Testis (tissue), 2 donors: ENCODE measurements at regions not wholly inside any gene's neighbourhood (a gene's known extent, or its start where the extent isn't known, plus 50 kb on each side); places are given as distances from the start of the nearest gene placed in this dataset.

Experiments used
- DNase-seq: peaks from one replicate; pipeline ENCODE4 v3.0.0-alpha.2; 2019
- H3K27ac ChIP-seq, 2 donors: fragments of 200-600 bp; sonication (generic); one replicate each; pipeline ENCODE4 v1.5.1; 2019
- H3K27me3 ChIP-seq: fragments of 200-600 bp; sonication (generic); one replicate; pipeline ENCODE4 v1.5.1; 2019
- H3K36me3 ChIP-seq: fragments of 200-600 bp; sonication (generic); one replicate; pipeline ENCODE4 v1.5.1; 2017; ENCODE audit warnings: low read depth; ENCODE audit errors: missing control alignments
- H3K4me1 ChIP-seq: fragments of 200-600 bp; sonication (generic); one replicate; pipeline ENCODE4 v1.5.1; 2019
- H3K4me3 ChIP-seq, 2 donors: fragments of 200-600 bp; sonication (generic); one replicate each; pipeline ENCODE4 v1.5.1; 2017 to 2019
- H3K9me3 ChIP-seq: fragments of 200-600 bp; sonication (generic); one replicate; pipeline ENCODE4 v1.5.1; 2017
- CTCF ChIP-seq, 3 experiments: fragments of 450-650 bp in 2 of 3; fragments of 200-600 bp in 1 of 3; sonication (generic) in 1 of 3; IDR thresholded peaks; one replicate each; pipeline ENCODE4 v1.5.1; 2016 to 2019; ENCODE audit warnings: antibody characterized with exemption in 3 of 3, mild to moderate bottlenecking in 2 of 3, moderate library complexity in 1 of 3
- POLR2A ChIP-seq: fragments of 450-650 bp; IDR thresholded peaks from one replicate; pipeline ENCODE4 v1.6.1; 2017; ENCODE audit warnings: antibody characterized with exemption, mild to moderate bottlenecking, moderate library complexity
- WGBS, 2 donors: methylation state at CpG; one replicate each; pipeline ENCODE4 v1.1.5; 2018; 5-methylcytosine and 5-hydroxymethylcytosine counted together
- intact Hi-C: fragments of 100-400 bp; cut with DNase I; formaldehyde crosslinking; loops from one replicate; pipeline ENCODE4 v1.15.1; 2023; ENCODE audit warnings: low total_unique reads

GRCh38 chr13:50587115-50587514, 256.4 kb downstream of the DLEU7 start:
- Histone ChIP-seq H3K9me3 (no peaks in the 10 kb centered on the region), H3K27me3 (no peaks in the 10 kb centered on the region), H3K4me1 (no peaks in the 10 kb centered on the region), H3K4me3 (no peak overlapping the region), H3K36me3 (no peaks in the 10 kb centered on the region), H3K27ac (no peak overlapping the region)
- intact Hi-C loops = no loop called here
- DNase-seq = no peak
- TF ChIP-seq CTCF (IDR thresholded peaks at IDR 0.05) (no peak), POLR2A (no peak)
- WGBS, 2 donors = 80 to 85% methylated on average over 4 of the region's 4 CpGs

GRCh38 chr13:50587645-50588373, 255.7 kb downstream of the DLEU7 start:
- Histone ChIP-seq H3K36me3 (no peaks in the 10 kb centered on the region), H3K4me1 (no peaks in the 10 kb centered on the region), H3K27me3 (no peaks in the 10 kb centered on the region), H3K9me3 (no peaks in the 10 kb centered on the region), H3K4me3 (no peak overlapping the region), H3K27ac (no peak overlapping the region)
- intact Hi-C loops = no loop called here
- WGBS, 2 donors = 78 to 83% methylated on average over 11 of the region's 11 CpGs
- TF ChIP-seq POLR2A (no peak), CTCF (IDR thresholded peaks at IDR 0.05) (no peak)
- no peak for DNase-seq

GRCh38 chr13:50588491-50589130, 254.9 kb downstream of the DLEU7 start:
- 85 to 89% methylated on average over 5 to 6 of the region's 6 CpGs for WGBS, 2 donors
- H3K9me3 ChIP-seq = no peaks in the 10 kb centered on the region
- DNase-seq = no peak
- no peaks in the 10 kb centered on the region for H3K36me3 ChIP-seq
- H3K27ac ChIP-seq = no peak overlapping the region
- no peak overlapping the region for H3K4me3 ChIP-seq
- H3K4me1 ChIP-seq = no peaks in the 10 kb centered on the region
- intact Hi-C loops = no loop called here
- H3K27me3 ChIP-seq = no peaks in the 10 kb centered on the region
- TF ChIP-seq CTCF (IDR thresholded peaks at IDR 0.05) (no peak), POLR2A (no peak)

GRCh38 chr13:50589139-50589538, 254.4 kb downstream of the DLEU7 start:
- intact Hi-C loops = no loop called here
- Histone ChIP-seq H3K4me3 (no peak overlapping the region), H3K9me3 (no peaks in the 10 kb centered on the region), H3K27me3 (no peaks in the 10 kb centered on the region), H3K27ac (no peak overlapping the region), H3K36me3 (no peaks in the 10 kb centered on the region), H3K4me1 (no peaks in the 10 kb centered on the region)
- no peak for DNase-seq
- no peak for TF ChIP-seq POLR2A
- no peak for TF ChIP-seq CTCF (IDR thresholded peaks at IDR 0.05)

GRCh38 chr13:50589651-50590054, 253.8 kb downstream of the DLEU7 start:
- intact Hi-C loops = no loop called here
- Histone ChIP-seq H3K4me1 (no peaks in the 10 kb centered on the region), H3K9me3 (no peaks in the 10 kb centered on the region), H3K27me3 (no peaks in the 10 kb centered on the region), H3K27ac (no peak overlapping the region), H3K36me3 (no peaks in the 10 kb centered on the region), H3K4me3 (no peak overlapping the region)
- no peak for DNase-seq
- WGBS, 2 donors = 76 to 92% methylated on average over 2 of the region's 2 CpGs
- no peak for TF ChIP-seq POLR2A
- TF ChIP-seq CTCF (IDR thresholded peaks at IDR 0.05) = no peak
